ENCODE measurements at regions not wholly inside any gene's neighbourhood (a gene's known extent, or its start where the extent isn't known, plus 50 kb on each side); places are given as distances from the start of the nearest gene placed in this dataset.
"Not testable (repeated sequence)": the region's sequence is repeated elsewhere in the genome, so short reads cannot be mapped to it uniquely, and the experiment has no call there.

- DNase-seq (ENCODE audit: low read depth, low spot score): peak; percentile 54
Measured at GRCh38 chr2:182548031-182548950, 121.5 kb upstream of the PDE1A start.

DNA sequence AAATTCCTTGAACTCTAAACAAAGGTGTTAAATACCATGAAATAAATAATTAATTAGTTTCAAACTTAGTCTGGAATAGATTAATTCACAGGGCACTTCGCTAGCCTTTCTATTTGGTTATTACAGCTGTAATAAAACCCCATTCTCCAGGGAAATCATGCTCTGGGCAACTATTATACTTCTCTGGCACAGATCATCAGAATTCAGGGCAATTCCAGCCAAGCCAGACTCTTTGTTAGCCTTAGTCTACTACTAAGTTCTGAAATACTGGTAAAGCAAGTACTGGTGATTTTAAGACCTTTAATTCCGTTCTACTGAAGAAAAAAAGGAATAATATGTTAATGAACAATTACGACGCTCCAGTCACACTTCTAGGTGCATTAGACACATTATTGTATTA is 123.4 kb upstream of the PDE1A start:
- no peak for DNase-seq (ENCODE audit: low read depth, low spot score)

DNA sequence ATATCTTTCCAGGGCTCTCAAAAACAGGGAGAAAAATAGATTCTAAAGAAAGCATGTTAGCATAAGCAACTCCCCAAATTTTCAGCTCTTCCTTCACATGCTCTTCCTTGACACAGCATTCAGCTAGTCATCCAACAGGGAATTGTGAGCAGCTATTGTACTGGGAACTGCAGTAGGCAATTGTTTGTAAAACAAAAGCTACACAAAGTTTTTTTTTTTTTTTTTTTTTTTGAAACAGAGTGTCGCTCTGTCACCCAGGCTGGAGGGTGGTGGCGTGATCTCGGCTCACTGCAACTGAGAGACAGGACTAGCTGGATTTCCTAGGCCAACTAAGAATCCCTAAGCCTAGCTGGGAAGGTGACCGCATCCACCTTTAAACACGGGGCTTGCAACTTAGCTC is 125.4 kb upstream of the PDE1A start:
- not testable (repeated sequence) for DNase-seq (ENCODE audit: low read depth, low spot score)

GRCh38 chr2:182552785-182553184 is 125.9 kb upstream of the PDE1A start:
- DNase-seq (ENCODE audit: low read depth, low spot score): not testable (repeated sequence)

- no peak for DNase-seq (ENCODE audit: low read depth, low spot score)
Measured at GRCh38 chr2:182553483-182553882, 126.6 kb upstream of the PDE1A start.

DNA sequence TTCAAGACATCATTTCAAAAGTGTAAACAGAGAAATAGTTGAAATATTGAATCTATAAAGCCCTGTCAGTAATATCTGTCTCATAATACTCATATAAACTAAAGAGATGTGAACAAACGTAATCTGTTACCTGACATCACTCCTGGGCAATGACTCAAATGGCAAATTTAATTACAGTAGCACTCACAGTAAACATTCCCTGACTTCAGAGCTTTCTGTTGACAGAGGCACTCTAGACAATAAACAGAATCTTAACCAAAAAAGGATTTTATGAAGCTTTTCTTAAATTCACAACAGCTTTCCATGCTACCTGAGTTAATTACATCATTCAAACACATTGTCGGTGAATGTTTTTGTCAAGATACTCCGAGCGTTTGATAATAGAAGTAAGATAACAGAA is 128.1 kb upstream of the PDE1A start:
- DNase-seq (ENCODE audit: low read depth, low spot score): no peak

GRCh38 chr2:182558564-182558963 is 131.7 kb upstream of the PDE1A start:
- DNase-seq (ENCODE audit: low read depth, low spot score): no peak

- DNase-seq (ENCODE audit: low read depth, low spot score): no peak
Measured at GRCh38 chr2:182559623-182560022, 132.8 kb upstream of the PDE1A start.

DNA sequence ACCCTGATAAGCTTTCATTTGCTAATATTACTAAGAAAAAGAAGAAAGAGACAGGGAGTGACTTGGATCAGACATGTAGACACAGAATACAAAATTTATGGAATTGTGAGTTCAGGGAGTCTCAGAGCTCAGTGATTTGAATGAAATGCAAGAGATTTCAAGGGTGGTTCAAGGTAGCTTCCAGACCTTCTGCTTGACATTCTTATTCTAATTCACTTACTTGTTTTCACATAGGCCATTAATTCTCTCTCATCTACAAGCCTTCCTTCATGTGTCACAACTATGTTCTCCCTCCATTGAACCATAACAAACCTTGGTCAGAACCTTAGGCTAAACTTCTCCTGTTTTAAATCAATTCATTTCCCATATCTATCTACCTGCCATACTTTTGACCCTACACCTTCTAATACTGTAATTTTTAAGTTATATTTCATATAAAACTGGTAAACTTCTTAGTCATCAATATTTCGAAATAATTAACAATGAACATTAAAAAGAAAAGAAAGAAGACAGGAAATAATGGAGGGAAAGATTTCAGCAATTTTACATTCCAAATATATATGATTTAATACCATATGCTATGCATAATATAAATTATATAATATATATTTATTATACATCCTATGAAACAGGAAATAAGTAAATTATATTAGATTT is 139.2 kb upstream of the PDE1A start:
- no peak for DNase-seq (ENCODE audit: low read depth, low spot score)

- DNase-seq (ENCODE audit: low read depth, low spot score): no peak
Measured at GRCh38 chr2:182573553-182573952, 142.5 kb upstream of the DNAJC10 start.

GRCh38 chr2:182577816-182578215 is 138.2 kb upstream of the DNAJC10 start:
- DNase-seq (ENCODE audit: low read depth, low spot score): no peak

- DNase-seq (ENCODE audit: low read depth, low spot score): no peak
Measured at GRCh38 chr2:182581196-182581935, 134.7 kb upstream of the DNAJC10 start.

DNA sequence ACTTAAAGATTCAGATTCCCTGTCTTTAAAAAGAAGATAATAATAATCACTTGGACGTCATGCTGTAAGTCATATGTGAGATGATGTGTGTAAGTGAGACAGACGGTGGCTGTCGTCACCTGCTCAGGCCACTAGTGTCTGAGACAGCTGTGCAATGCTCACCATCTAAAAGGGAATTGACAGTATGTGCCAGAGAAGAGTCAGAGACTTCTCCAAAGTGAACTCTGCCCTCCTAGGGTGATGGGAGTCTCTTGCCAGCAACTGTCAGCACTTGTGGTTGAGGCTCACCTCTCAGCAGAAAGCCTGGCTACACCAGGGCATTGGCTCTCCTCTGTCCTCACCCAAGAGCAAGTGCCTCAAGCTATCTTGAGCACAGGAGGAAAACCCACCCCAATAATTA is 131.6 kb upstream of the DNAJC10 start:
- DNase-seq (ENCODE audit: low read depth, low spot score): no peak

- no peak for DNase-seq (ENCODE audit: low read depth, low spot score)
Measured at GRCh38 chr2:182585001-182585400, 131.1 kb upstream of the DNAJC10 start.

DNA sequence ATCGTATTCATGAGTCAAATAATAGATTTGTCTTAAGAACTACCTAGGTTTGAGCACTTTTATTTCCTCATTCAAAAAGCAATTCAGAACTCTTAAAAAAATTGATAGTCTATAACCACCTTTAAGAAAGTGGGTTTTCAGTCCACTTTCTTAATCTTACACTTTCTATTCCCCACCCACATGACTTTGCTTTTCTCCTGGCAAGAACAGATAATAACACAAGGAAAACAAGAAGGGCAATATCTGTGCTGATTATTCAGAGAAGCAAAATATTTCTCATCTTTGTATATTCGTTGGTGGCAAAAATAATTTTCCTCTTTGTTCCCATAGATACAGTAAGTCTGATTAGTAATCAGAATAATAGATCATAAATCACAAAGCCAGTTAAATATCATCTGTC is 130.6 kb upstream of the DNAJC10 start:
- DNase-seq (ENCODE audit: low read depth, low spot score): no peak

DNA sequence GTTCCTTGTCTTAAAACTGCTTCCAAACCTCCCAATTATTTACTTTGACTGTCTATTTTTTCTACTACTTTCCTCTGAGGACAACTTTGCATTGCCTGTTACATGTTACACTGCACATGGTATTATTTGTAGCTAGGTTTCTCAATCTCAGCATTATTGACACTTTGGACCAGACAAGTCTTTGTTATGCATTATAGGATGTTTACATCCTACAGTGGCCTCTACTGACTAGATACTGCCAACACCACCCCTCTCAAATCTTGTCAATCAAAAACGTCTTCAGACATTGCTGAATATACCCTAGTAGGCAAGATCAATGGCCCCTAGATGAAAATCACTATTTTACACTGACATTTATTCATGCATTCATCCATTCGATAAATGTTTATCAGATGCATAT is 129.6 kb upstream of the DNAJC10 start:
- no peak for DNase-seq (ENCODE audit: low read depth, low spot score)

GRCh38 chr2:182587831-182588230 is 128.2 kb upstream of the DNAJC10 start:
- DNase-seq (ENCODE audit: low read depth, low spot score): no peak

GRCh38 chr2:182589121-182589520 is 126.9 kb upstream of the DNAJC10 start:
- DNase-seq (ENCODE audit: low read depth, low spot score): no peak

DNA sequence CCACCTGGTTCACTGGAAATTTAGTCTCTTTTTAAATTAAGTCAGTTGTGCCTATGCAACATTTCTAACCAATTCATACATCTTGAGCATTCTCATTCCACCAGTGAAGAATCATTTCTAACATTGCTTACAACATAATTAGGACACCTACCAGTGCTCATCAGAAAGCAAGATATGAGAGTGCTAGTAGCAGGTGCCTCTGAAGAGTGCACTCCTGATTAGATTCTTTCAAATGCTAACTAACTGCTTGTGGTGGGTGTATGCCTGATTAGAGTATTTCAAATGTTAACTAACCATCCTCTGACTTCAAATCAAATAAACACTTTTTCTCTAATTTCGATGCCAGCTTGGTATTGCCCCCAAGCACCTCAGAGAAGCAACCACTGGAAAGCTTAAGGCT is 124.3 kb upstream of the DNAJC10 start:
- DNase-seq (ENCODE audit: low read depth, low spot score): no peak

DNA sequence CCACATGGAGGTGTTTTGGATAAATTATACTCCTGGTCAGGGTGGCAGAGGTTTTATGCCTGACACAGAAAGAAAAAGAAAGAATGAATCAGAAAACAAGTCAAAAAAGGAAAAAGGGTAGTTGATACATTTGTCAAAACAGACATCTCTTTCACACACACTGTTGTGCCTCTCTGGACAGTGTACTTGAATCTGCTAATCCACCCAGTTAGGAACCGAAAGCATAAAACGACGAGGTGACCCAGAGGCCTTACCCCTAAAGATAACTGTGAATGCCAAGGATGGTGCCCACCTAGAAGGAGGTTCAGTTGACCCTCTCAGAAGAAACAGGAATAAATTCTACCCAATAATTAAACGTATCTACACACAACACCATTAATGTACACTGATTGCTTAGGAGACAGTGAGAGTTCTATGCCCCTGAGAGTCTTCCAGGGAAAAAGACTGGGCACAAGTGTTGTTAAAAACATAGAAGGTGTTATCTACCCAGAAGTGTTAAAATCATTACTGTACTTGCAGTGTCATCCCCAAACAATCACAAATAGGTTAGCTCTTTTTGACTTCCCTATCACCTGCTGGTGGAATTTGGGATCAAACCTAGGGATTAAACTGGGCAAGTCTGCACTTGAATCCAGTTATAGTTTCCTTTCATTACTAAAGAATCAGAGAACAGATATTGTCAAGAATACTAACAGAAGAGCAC is 123.2 kb upstream of the DNAJC10 start:
- DNase-seq (ENCODE audit: low read depth, low spot score): no peak

- no peak for DNase-seq (ENCODE audit: low read depth, low spot score)
Measured at GRCh38 chr2:182593394-182593975, 122.6 kb upstream of the DNAJC10 start.

Data from pulmonary artery endothelial cell (primary cell).